ENCODE measurements at regions not wholly inside any gene's neighbourhood (a gene's known extent, or its start where the extent isn't known, plus 50 kb on each side); places are given as distances from the start of the nearest gene placed in this dataset.

- no TSS peak for BruUV-seq (replicated peaks)
- DNase-seq (ENCODE audit: low spot score): no peak
Measured at GRCh38 chr1:14304381-14304865, 294.1 kb upstream of the KAZN start.

GRCh38 chr1:14308460-14308859 lies 290.0 kb upstream of the KAZN start:
- POLR2A ChIA-PET (ENCODE audit: low non-redundant PET): interaction anchor here (0.8 kb wide), 1 partner anchor 15 kb away, joined by 4 read pairs; no protein-coding TSS in a partner anchor
- DNase-seq (ENCODE audit: low spot score): no peak
- no peaks in the 10 kb centered on the region for H3K27me3 ChIP-seq (replicated peaks; ENCODE audit: insufficient read depth, low read depth, low read length, poor library complexity)
- TF ChIP-seq CTCF (conservative IDR thresholded peaks at IDR 0.05; ENCODE audit: low read depth, low read length) (no peak), EZH2 (IDR thresholded peaks at IDR 0.05; ENCODE audit: borderline replicate concordance, low read depth, low read length, poor library complexity, severe bottlenecking) (no peak)
- H3K36me3 ChIP-seq (ENCODE audit: insufficient read depth, low read length, poor library complexity, severe bottlenecking): no peaks in the 10 kb centered on the region
- no peaks in the 10 kb centered on the region for H3K9me3 ChIP-seq (ENCODE audit: low read depth, low read length, poor library complexity, severe bottlenecking)
- BruUV-seq (replicated peaks): no TSS peak
- CTCF ChIA-PET: no interaction called here
- H3K4me3 ChIP-seq (ENCODE audit: low read depth, low read length, poor library complexity, severe bottlenecking): no peak overlapping the region
- H3K27ac ChIP-seq (ENCODE audit: low read depth, low read length, poor library complexity, severe bottlenecking): no peak overlapping the region
- H3K4me1 ChIP-seq (ENCODE audit: insufficient read depth, low read length, poor library complexity, severe bottlenecking): no peaks in the 10 kb centered on the region
- intact Hi-C loops (cut with micrococcal nuclease; ENCODE audit: unreplicated experiment): no loop called here

More at GRCh38 chr1:14304381-14304865, 294.1 kb upstream of the KAZN start:
- H3K4me3 ChIP-seq (ENCODE audit: low read depth, low read length, poor library complexity, severe bottlenecking): no peak overlapping the region
- ChIA-PET POLR2A (ENCODE audit: low non-redundant PET) (no interaction called here), CTCF (no interaction called here)
- H3K27me3 ChIP-seq (replicated peaks; ENCODE audit: insufficient read depth, low read depth, low read length, poor library complexity): no peaks in the 10 kb centered on the region
- intact Hi-C loops (cut with micrococcal nuclease; ENCODE audit: unreplicated experiment): no loop called here
- no peak overlapping the region for H3K27ac ChIP-seq (ENCODE audit: low read depth, low read length, poor library complexity, severe bottlenecking)
- H3K4me1 ChIP-seq (ENCODE audit: insufficient read depth, low read length, poor library complexity, severe bottlenecking): no peaks in the 10 kb centered on the region
- no peak for TF ChIP-seq CTCF (conservative IDR thresholded peaks at IDR 0.05; ENCODE audit: low read depth, low read length)
- TF ChIP-seq EZH2 (IDR thresholded peaks at IDR 0.05; ENCODE audit: borderline replicate concordance, low read depth, low read length, poor library complexity, severe bottlenecking): no peak
- no peaks in the 10 kb centered on the region for H3K9me3 ChIP-seq (ENCODE audit: low read depth, low read length, poor library complexity, severe bottlenecking)
- no peaks in the 10 kb centered on the region for H3K36me3 ChIP-seq (ENCODE audit: insufficient read depth, low read length, poor library complexity, severe bottlenecking)

GRCh38 chr1:14309984-14310383 lies 288.5 kb upstream of the KAZN start:
- no peaks in the 10 kb centered on the region for H3K36me3 ChIP-seq (ENCODE audit: insufficient read depth, low read length, poor library complexity, severe bottlenecking)
- no TSS peak for BruUV-seq (replicated peaks)
- H3K4me3 ChIP-seq (ENCODE audit: low read depth, low read length, poor library complexity, severe bottlenecking): no peak overlapping the region
- intact Hi-C loops (cut with micrococcal nuclease; ENCODE audit: unreplicated experiment): no loop called here
- H3K9me3 ChIP-seq (ENCODE audit: low read depth, low read length, poor library complexity, severe bottlenecking): no peaks in the 10 kb centered on the region
- no peak overlapping the region for H3K27ac ChIP-seq (ENCODE audit: low read depth, low read length, poor library complexity, severe bottlenecking)
- TF ChIP-seq CTCF (conservative IDR thresholded peaks at IDR 0.05; ENCODE audit: low read depth, low read length) (no peak), EZH2 (IDR thresholded peaks at IDR 0.05; ENCODE audit: borderline replicate concordance, low read depth, low read length, poor library complexity, severe bottlenecking) (no peak)
- no peak for DNase-seq (ENCODE audit: low spot score)
- no peaks in the 10 kb centered on the region for H3K27me3 ChIP-seq (replicated peaks; ENCODE audit: insufficient read depth, low read depth, low read length, poor library complexity)
- no peaks in the 10 kb centered on the region for H3K4me1 ChIP-seq (ENCODE audit: insufficient read depth, low read length, poor library complexity, severe bottlenecking)
- CTCF ChIA-PET: no interaction called here
- POLR2A ChIA-PET (ENCODE audit: low non-redundant PET): no interaction called here

Measured in A673 (cell line).